Peyer's patch (tissue), 4 donors: ENCODE measurements at regions not wholly inside any gene's neighbourhood (a gene's known extent, or its start where the extent isn't known, plus 50 kb on each side); places are given as distances from the start of the nearest gene placed in this dataset.

ENCODE experiments used
- POLR2A ChIP-seq, 2 donors: fragments of 450-650 bp; IDR thresholded peaks; one replicate each; pipeline ENCODE4 v1.5.1; 2017; ENCODE audit warnings: antibody characterized with exemption in 2 of 2, mild to moderate bottlenecking in 2 of 2, moderate library complexity in 2 of 2
- TF ChIP-seq, protein P1 (sequence below), 6 experiments: fragments of 450-650 bp in 4 of 6; fragments of 200-600 bp in 2 of 6; sonication (generic) in 1 of 6; IDR thresholded peaks; one replicate each; pipeline ENCODE4 v1.5.1; 2017 to 2019; ENCODE audit warnings: antibody characterized with exemption in 6 of 6, mild to moderate bottlenecking in 3 of 6, moderate library complexity in 1 of 6

DNA sequence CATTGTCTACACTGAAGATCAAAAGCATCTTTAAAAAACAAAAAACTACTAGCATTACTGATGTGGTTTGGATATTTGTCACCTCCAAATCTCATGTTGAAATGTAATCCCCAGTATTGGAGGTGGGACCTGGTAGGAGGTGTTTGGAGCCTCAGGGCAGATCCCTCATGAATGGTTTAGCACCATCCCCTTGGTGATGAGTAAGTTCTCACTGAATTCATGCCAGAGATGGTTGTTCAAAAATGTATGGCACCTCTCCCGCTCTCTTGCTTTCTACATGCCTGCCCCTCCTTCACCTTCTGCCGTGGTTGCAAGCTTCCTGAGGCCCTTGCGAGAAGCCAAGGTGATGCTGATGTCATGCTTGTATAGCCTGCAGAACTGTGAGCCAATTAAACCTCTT lies 136.6 kb upstream of the FHIT start:
- TF ChIP-seq, protein P1, sequence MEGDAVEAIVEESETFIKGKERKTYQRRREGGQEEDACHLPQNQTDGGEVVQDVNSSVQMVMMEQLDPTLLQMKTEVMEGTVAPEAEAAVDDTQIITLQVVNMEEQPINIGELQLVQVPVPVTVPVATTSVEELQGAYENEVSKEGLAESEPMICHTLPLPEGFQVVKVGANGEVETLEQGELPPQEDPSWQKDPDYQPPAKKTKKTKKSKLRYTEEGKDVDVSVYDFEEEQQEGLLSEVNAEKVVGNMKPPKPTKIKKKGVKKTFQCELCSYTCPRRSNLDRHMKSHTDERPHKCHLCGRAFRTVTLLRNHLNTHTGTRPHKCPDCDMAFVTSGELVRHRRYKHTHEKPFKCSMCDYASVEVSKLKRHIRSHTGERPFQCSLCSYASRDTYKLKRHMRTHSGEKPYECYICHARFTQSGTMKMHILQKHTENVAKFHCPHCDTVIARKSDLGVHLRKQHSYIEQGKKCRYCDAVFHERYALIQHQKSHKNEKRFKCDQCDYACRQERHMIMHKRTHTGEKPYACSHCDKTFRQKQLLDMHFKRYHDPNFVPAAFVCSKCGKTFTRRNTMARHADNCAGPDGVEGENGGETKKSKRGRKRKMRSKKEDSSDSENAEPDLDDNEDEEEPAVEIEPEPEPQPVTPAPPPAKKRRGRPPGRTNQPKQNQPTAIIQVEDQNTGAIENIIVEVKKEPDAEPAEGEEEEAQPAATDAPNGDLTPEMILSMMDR (IDR thresholded peaks at IDR 0.05): no peak
- no peak for TF ChIP-seq POLR2A (IDR thresholded peaks at IDR 0.05)
